ENCODE measurements at regions not wholly inside any gene's neighbourhood (a gene's known extent, or its start where the extent isn't known, plus 50 kb on each side); places are given as distances from the start of the nearest gene placed in this dataset.

DNA sequence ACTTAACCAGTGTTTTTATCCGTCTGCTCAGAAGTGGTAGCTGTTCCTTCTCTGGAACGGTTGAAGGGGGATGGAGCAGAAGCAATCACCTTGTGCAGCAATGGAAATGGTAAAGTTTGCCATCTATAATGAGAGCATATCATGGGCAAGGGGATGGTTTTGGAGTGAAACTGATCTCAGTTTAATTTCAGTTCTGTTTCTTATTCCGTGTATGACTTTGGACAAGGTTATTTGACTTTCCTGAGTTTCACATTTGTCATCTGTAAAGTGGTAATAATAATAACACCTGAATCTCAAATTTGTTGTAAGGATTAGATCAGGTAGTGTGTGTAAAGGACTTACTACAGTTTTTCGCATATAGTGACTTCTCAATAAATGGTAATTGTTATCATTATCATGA, 106.1 kb downstream of the PCSK1 start:
- TF ChIP-seq, protein P1, sequence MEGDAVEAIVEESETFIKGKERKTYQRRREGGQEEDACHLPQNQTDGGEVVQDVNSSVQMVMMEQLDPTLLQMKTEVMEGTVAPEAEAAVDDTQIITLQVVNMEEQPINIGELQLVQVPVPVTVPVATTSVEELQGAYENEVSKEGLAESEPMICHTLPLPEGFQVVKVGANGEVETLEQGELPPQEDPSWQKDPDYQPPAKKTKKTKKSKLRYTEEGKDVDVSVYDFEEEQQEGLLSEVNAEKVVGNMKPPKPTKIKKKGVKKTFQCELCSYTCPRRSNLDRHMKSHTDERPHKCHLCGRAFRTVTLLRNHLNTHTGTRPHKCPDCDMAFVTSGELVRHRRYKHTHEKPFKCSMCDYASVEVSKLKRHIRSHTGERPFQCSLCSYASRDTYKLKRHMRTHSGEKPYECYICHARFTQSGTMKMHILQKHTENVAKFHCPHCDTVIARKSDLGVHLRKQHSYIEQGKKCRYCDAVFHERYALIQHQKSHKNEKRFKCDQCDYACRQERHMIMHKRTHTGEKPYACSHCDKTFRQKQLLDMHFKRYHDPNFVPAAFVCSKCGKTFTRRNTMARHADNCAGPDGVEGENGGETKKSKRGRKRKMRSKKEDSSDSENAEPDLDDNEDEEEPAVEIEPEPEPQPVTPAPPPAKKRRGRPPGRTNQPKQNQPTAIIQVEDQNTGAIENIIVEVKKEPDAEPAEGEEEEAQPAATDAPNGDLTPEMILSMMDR (conservative IDR thresholded peaks at IDR 0.05 in 1 of 2, IDR thresholded peaks at IDR 0.05 in 1 of 2; ENCODE audit: extremely low read depth in 1 of 2, insufficient read depth in 1 of 2, low read depth in 1 of 2, low read length in 2 of 2), result no peak
- TF ChIP-seq EZH2 (IDR thresholded peaks at IDR 0.05; ENCODE audit: borderline replicate concordance, low read length), result no peak

Data from mammary epithelial cell (primary cell).